ENCODE measurements at regions not wholly inside any gene's neighbourhood (a gene's known extent, or its start where the extent isn't known, plus 50 kb on each side); places are given as distances from the start of the nearest gene placed in this dataset.

DNA sequence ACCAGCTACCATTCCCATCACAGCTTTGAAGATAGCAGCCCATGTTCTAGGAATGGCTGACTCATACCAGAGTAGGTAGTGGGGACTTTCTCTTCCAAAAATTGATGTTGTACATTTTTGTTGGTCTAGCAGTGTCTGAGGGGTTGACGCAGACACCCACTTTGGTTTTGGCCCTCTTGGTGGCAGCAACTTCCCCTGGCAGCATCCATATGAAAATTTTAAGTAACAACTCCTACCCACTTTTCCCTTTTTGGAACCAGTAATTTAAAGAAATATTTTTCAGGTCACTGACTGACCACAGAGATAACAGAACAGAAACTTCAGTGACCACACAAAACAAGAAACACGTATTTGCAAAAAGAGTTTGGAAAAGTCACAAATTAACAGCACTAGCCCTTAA, 162.0 kb upstream of the TMCC3 start:
- H3K27ac ChIP-seq = no peak overlapping the region
- no peak overlapping the region for H3K4me2 ChIP-seq
- peaks cover 4% of the 10 kb centered on the region for H3K27me3 Mint-ChIP-seq (ENCODE audit: insufficient read depth, low read depth)
- H3K36me3 Mint-ChIP-seq = no peaks in the 10 kb centered on the region
- peaks cover 11% of the 10 kb centered on the region for H3K4me1 ChIP-seq
- H3K36me3 ChIP-seq = peaks cover 4% of the 10 kb centered on the region
- DNase-seq (ENCODE audit: low spot score) = no peak
- H3K9me3 ChIP-seq (ENCODE audit: low read depth) = peaks cover 18% of the 10 kb centered on the region
- H2AFZ ChIP-seq (replicated peaks) = no peak overlapping the region
- no peaks in the 10 kb centered on the region for H3K27me3 ChIP-seq
- no peak for TF ChIP-seq EZH2 (IDR thresholded peaks at IDR 0.05)
- TF ChIP-seq, protein P1, sequence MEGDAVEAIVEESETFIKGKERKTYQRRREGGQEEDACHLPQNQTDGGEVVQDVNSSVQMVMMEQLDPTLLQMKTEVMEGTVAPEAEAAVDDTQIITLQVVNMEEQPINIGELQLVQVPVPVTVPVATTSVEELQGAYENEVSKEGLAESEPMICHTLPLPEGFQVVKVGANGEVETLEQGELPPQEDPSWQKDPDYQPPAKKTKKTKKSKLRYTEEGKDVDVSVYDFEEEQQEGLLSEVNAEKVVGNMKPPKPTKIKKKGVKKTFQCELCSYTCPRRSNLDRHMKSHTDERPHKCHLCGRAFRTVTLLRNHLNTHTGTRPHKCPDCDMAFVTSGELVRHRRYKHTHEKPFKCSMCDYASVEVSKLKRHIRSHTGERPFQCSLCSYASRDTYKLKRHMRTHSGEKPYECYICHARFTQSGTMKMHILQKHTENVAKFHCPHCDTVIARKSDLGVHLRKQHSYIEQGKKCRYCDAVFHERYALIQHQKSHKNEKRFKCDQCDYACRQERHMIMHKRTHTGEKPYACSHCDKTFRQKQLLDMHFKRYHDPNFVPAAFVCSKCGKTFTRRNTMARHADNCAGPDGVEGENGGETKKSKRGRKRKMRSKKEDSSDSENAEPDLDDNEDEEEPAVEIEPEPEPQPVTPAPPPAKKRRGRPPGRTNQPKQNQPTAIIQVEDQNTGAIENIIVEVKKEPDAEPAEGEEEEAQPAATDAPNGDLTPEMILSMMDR (IDR thresholded peaks at IDR 0.05) = no peak
- no peak for TF ChIP-seq EZH2phosphoT487 (IDR thresholded peaks at IDR 0.05)
- peaks cover 10% of the 10 kb centered on the region for H3K4me1 Mint-ChIP-seq
- no peak overlapping the region for H3K4me3 Mint-ChIP-seq
- no peak overlapping the region for H3K4me3 ChIP-seq
- no peaks in the 10 kb centered on the region for H4K20me1 ChIP-seq (ENCODE audit: low read depth)
- H3K9me3 Mint-ChIP-seq = peaks cover 36% of the 10 kb centered on the region
- H3K27ac Mint-ChIP-seq = no peak overlapping the region
- no peaks in the 10 kb centered on the region for H3K79me2 ChIP-seq (ENCODE audit: low read depth)
- H3K9ac ChIP-seq = no peak overlapping the region
- H3F3A ChIP-seq (ENCODE audit: low read depth) = peaks cover 7% of the 10 kb centered on the region

DNA sequence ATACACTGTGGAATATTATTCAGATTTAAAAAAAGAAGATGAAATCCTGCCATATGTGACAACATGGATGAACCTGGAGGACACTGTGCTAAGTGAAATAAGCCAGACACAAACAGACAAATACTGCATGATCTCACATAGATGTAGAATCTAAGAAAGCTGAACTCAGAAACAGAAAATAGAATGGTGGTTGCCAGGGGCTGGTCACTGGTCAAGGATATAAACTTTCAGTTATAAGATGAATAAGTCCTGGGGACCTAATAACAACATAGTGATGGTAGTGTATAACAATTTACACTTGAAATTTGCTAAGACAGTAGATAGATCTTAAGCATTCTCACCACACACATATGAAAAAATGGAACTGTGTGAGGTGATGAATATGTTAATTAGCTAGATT, 161.3 kb upstream of the TMCC3 start:
- no peak for DNase-seq (ENCODE audit: low spot score)
- TF ChIP-seq EZH2 (IDR thresholded peaks at IDR 0.05) = no peak
- no peak overlapping the region for H3K27ac ChIP-seq
- Mint-ChIP-seq H3K27ac (no peak overlapping the region), H3K9me3 (peaks cover 36% of the 10 kb centered on the region), H3K27me3 (ENCODE audit: insufficient read depth, low read depth) (peaks cover 4% of the 10 kb centered on the region), H3K36me3 (no peaks in the 10 kb centered on the region), H3K4me3 (no peak overlapping the region), H3K4me1 (peaks cover 8% of the 10 kb centered on the region)
- peaks cover 4% of the 10 kb centered on the region for H3K36me3 ChIP-seq
- H3K4me3 ChIP-seq = no peak overlapping the region
- H2AFZ ChIP-seq (replicated peaks) = no peak overlapping the region
- no peak overlapping the region for H3K4me2 ChIP-seq
- H3K27me3 ChIP-seq = no peaks in the 10 kb centered on the region
- no peak overlapping the region for H3K9ac ChIP-seq
- no peaks in the 10 kb centered on the region for H4K20me1 ChIP-seq (ENCODE audit: low read depth)
- no peaks in the 10 kb centered on the region for H3K79me2 ChIP-seq (ENCODE audit: low read depth)
- peaks cover 18% of the 10 kb centered on the region for H3K9me3 ChIP-seq (ENCODE audit: low read depth)
- H3K4me1 ChIP-seq = peaks cover 6% of the 10 kb centered on the region
- peaks cover 6% of the 10 kb centered on the region for H3F3A ChIP-seq (ENCODE audit: low read depth)

DNA sequence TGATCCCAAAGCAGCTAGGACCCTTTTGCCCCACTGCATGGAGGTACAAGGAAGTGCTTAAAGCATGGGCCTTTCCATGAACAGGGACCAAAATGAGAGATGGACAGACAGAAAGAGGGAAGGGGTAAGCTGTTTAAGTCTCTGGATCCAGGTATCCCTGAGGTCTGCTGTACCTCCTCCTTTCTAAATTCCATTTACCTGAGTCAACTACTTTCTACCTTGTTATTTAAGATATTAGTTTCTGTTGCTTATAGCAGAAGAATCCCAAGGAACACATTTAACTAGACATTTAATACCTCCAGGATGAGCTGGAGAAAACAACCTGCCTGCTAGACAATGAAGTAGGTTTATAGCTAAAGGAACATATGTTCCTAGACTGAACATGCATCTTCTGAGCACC, 157.6 kb upstream of the TMCC3 start:
- no peak overlapping the region for H3K9ac ChIP-seq
- H3K4me1 Mint-ChIP-seq = peaks cover 7% of the 10 kb centered on the region

DNA sequence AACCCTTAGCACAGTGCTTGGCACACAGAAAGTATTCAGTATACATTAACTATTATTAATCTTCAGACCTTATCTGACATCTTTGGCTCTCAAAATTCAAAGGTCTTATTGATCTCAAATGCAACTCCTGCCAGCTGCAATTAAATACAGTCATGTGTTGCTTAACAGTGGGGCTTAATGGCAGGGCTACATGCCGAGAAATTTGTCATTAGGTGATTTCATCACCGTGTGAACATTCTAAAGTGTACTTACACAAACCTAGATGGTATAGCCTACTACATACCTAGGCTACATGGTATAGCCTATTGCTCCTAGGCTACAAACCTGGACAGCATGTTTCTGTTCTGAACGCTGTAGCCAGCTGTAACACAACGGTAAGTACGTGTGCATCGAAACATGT, 156.3 kb upstream of the TMCC3 start:
- no peak for DNase-seq (ENCODE audit: low spot score)
- Histone ChIP-seq H3K27ac (no peak overlapping the region), H3K27me3 (no peaks in the 10 kb centered on the region), H3K79me2 (ENCODE audit: low read depth) (no peaks in the 10 kb centered on the region), H3K36me3 (no peaks in the 10 kb centered on the region), H3K9ac (no peak overlapping the region), H2AFZ (replicated peaks) (no peak overlapping the region), H4K20me1 (ENCODE audit: low read depth) (no peaks in the 10 kb centered on the region), H3K4me3 (no peak overlapping the region), H3K4me1 (no peaks in the 10 kb centered on the region), H3K9me3 (ENCODE audit: low read depth) (no peaks in the 10 kb centered on the region), H3K4me2 (no peak overlapping the region), H3F3A (ENCODE audit: low read depth) (no peaks in the 10 kb centered on the region)
- Mint-ChIP-seq H3K4me1 (peaks cover 7% of the 10 kb centered on the region), H3K36me3 (no peaks in the 10 kb centered on the region), H3K4me3 (no peak overlapping the region), H3K9me3 (peaks cover 11% of the 10 kb centered on the region), H3K27ac (no peak overlapping the region), H3K27me3 (ENCODE audit: insufficient read depth, low read depth) (no peaks in the 10 kb centered on the region)
- no peak for TF ChIP-seq EZH2phosphoT487 (IDR thresholded peaks at IDR 0.05)
- TF ChIP-seq, protein P1 (IDR thresholded peaks at IDR 0.05) = no peak
- TF ChIP-seq EZH2 (IDR thresholded peaks at IDR 0.05) = no peak

More for the DNA sequence above, 157.6 kb upstream of the TMCC3 start:
- Mint-ChIP-seq H3K36me3 (no peaks in the 10 kb centered on the region), H3K9me3 (peaks cover 21% of the 10 kb centered on the region), H3K27ac (no peak overlapping the region), H3K27me3 (ENCODE audit: insufficient read depth, low read depth) (peaks cover 2% of the 10 kb centered on the region), H3K4me3 (no peak overlapping the region)
- peaks cover 3% of the 10 kb centered on the region for H3K36me3 ChIP-seq
- H4K20me1 ChIP-seq (ENCODE audit: low read depth) = no peaks in the 10 kb centered on the region
- DNase-seq (ENCODE audit: low spot score) = no peak
- no peaks in the 10 kb centered on the region for H3K79me2 ChIP-seq (ENCODE audit: low read depth)
- H3K27ac ChIP-seq = no peak overlapping the region
- H3K4me1 ChIP-seq = no peaks in the 10 kb centered on the region
- no peak overlapping the region for H2AFZ ChIP-seq (replicated peaks)
- peaks cover 9% of the 10 kb centered on the region for H3K9me3 ChIP-seq (ENCODE audit: low read depth)
- TF ChIP-seq EZH2 (IDR thresholded peaks at IDR 0.05) = no peak
- TF ChIP-seq EZH2phosphoT487 (IDR thresholded peaks at IDR 0.05) = no peak
- TF ChIP-seq, protein P1 (IDR thresholded peaks at IDR 0.05) = no peak
- H3F3A ChIP-seq (ENCODE audit: low read depth) = no peaks in the 10 kb centered on the region
- H3K27me3 ChIP-seq = no peaks in the 10 kb centered on the region
- H3K4me2 ChIP-seq = no peak overlapping the region
- no peak overlapping the region for H3K4me3 ChIP-seq
